IMR-90 (cell line): ENCODE measurements at regions not wholly inside any gene's neighbourhood (a gene's known extent, or its start where the extent isn't known, plus 50 kb on each side); places are given as distances from the start of the nearest gene placed in this dataset.

Experiments
- ATAC-seq: fragments of 200-7000 bp; cut with Tn5 transposase; 2 replicates; pipeline ENCODE4 v1.9.1; 2020; ENCODE audit warnings: low read depth, mild to moderate bottlenecking, moderate library complexity
- BruUV-seq: library from RNA; stranded (reverse); fragments of 400-500 nt; replicated peaks from 2 replicates; lab custom pipeline; 2021; lab: Mats Ljungman, UMichigan
- CTCF ChIA-PET: fragments of 300-600 bp; formaldehyde crosslinking; extraction: SDS; loops from one replicate; lab custom pipeline; 2021; ENCODE audit warnings: antibody characterized with exemption; lab: Yijun Ruan, JAX
- POLR2A ChIA-PET: fragments of 300-600 bp; sonication (Branson Sonifier 250); formaldehyde crosslinking; loops from one replicate; lab custom pipeline; 2022; ENCODE audit warnings: antibody characterized with exemption; ENCODE audit not compliant: unreplicated experiment; lab: Charles Lee
- DNase-seq: peaks from one replicate; pipeline ENCODE4 v3.0.0; 2013
- H2AFZ ChIP-seq: replicated peaks from 2 replicates; pipeline ENCODE3; 2013; ENCODE audit warnings: low read length, mild to moderate bottlenecking; ENCODE audit not compliant: poor library complexity
- H2AK5ac ChIP-seq: 2 replicates; pipeline ENCODE4 v1.6.1; 2013; ENCODE audit warnings: low read depth, low read length, inconsistent platforms
- H2AK9ac ChIP-seq: replicated peaks from 2 replicates; pipeline ENCODE3; 2013; ENCODE audit warnings: mild to moderate bottlenecking, low read depth, low read length, moderate library complexity; ENCODE audit not compliant: poor library complexity
- H2BK120ac ChIP-seq: 2 replicates; pipeline ENCODE4 v1.6.1; 2013; ENCODE audit warnings: low read depth, low read length, inconsistent platforms
- H2BK15ac ChIP-seq: 3 replicates; pipeline ENCODE4 v1.6.1; 2013; ENCODE audit warnings: low read depth, low read length, inconsistent platforms
- H2BK20ac ChIP-seq: 2 replicates; pipeline ENCODE4 v1.6.1; 2013; ENCODE audit warnings: low read depth, mild to moderate bottlenecking, inconsistent platforms, low read length, moderate library complexity
- H2BK5ac ChIP-seq: 2 replicates; pipeline ENCODE4 v1.6.1; 2013; ENCODE audit warnings: mild to moderate bottlenecking, low read depth, low read length, inconsistent platforms; ENCODE audit not compliant: poor library complexity, severe bottlenecking
- H3K14ac ChIP-seq: replicated peaks from 2 replicates; pipeline ENCODE4 v1.6.1; 2013; ENCODE audit warnings: low read depth, low read length, inconsistent platforms
- H3K18ac ChIP-seq: 2 replicates; pipeline ENCODE4 v1.6.1; 2013; ENCODE audit warnings: low read depth, low read length, control low read depth
- H3K23ac ChIP-seq: 2 replicates; pipeline ENCODE4 v1.6.1; 2013; ENCODE audit warnings: low read depth, low read length, inconsistent platforms
- H3K27ac ChIP-seq: 2 replicates; pipeline ENCODE4 v1.5.1; 2013; ENCODE audit warnings: mild to moderate bottlenecking, control low read depth, low read length; ENCODE audit not compliant: insufficient read depth
- H3K27me3 ChIP-seq: 2 replicates; pipeline ENCODE4 v1.6.1; 2013; ENCODE audit warnings: low read length; ENCODE audit not compliant: control insufficient read depth, insufficient read depth
- H3K36me3 ChIP-seq: 2 replicates; pipeline ENCODE4 v1.6.1; 2013; ENCODE audit warnings: low read length, mixed read lengths; ENCODE audit not compliant: control insufficient read depth, insufficient read depth
- H3K4ac ChIP-seq: 2 replicates; pipeline ENCODE4 v1.6.1; 2013; ENCODE audit warnings: low read depth, low read length, inconsistent platforms
- H3K4me1 ChIP-seq: 2 replicates; pipeline ENCODE4 v1.6.1; 2013; ENCODE audit warnings: low read length, mixed read lengths; ENCODE audit not compliant: control insufficient read depth, insufficient read depth
- H3K4me2 ChIP-seq: 2 replicates; pipeline ENCODE4 v1.6.1; 2013; ENCODE audit warnings: low read depth, mild to moderate bottlenecking, control low read depth, low read length, moderate library complexity
- H3K4me3 ChIP-seq: 2 replicates; pipeline ENCODE4 v1.5.1; 2013; ENCODE audit warnings: low read depth, mild to moderate bottlenecking, control low read depth, low read length, moderate library complexity; ENCODE audit not compliant: insufficient read depth
- H3K56ac ChIP-seq: 2 replicates; pipeline ENCODE4 v1.6.1; 2013; ENCODE audit warnings: low read length, inconsistent platforms; ENCODE audit not compliant: insufficient read depth; ENCODE audit errors: extremely low read depth
- H3K79me1 ChIP-seq, 2 experiments: 2 replicates each; pipeline ENCODE4 v1.6.1; 2013; ENCODE audit warnings: low read length in 2 of 2, inconsistent platforms in 1 of 2, low read depth in 1 of 2
- H3K9ac ChIP-seq: 2 replicates; pipeline ENCODE4 v1.6.1; 2013; ENCODE audit warnings: low read depth, low read length, control low read depth
- H3K9me1 ChIP-seq: 2 replicates; pipeline ENCODE4 v1.6.1; 2013; ENCODE audit warnings: low read length, inconsistent platforms; ENCODE audit not compliant: insufficient read depth
- H3K9me3 ChIP-seq: 2 replicates; pipeline ENCODE4 v1.6.1; 2013; ENCODE audit warnings: low read length; ENCODE audit not compliant: control insufficient read depth, insufficient read depth
- H4K20me1 ChIP-seq: 2 replicates; pipeline ENCODE4 v1.6.1; 2013; ENCODE audit warnings: low read length, inconsistent platforms; ENCODE audit not compliant: insufficient read depth
- H4K5ac ChIP-seq: 2 replicates; pipeline ENCODE4 v1.6.1; 2013; ENCODE audit warnings: mild to moderate bottlenecking, low read depth, low read length, control low read depth
- H4K8ac ChIP-seq, 2 experiments: 2 replicates each; pipeline ENCODE4 v1.6.1; 2013; ENCODE audit warnings: low read depth in 2 of 2, low read length in 2 of 2, control low read depth in 1 of 2, inconsistent platforms in 1 of 2
- H4K91ac ChIP-seq: 2 replicates; pipeline ENCODE4 v1.6.1; 2013; ENCODE audit warnings: low read depth, low read length, inconsistent platforms; ENCODE audit not compliant: insufficient read depth
- BHLHE40 ChIP-seq: fragments of 150-350 bp; IDR thresholded peaks from 2 replicates; pipeline ENCODE4 v1.6.1; 2016; ENCODE audit warnings: mild to moderate bottlenecking, low read depth, low read length
- CEBPB ChIP-seq: IDR thresholded peaks from 2 replicates; pipeline ENCODE4 v1.6.1; 2012; ENCODE audit warnings: low read depth, low read length, improper control_type of control experiment
- CHD1 ChIP-seq: IDR thresholded peaks from 2 replicates; pipeline ENCODE4 v1.6.1; 2012; ENCODE audit warnings: low read depth, low read length, improper control_type of control experiment
- ELK1 ChIP-seq: fragments of 150-350 bp; IDR thresholded peaks from 2 replicates; pipeline ENCODE4 v1.6.1; 2016; ENCODE audit warnings: low read depth, mild to moderate bottlenecking, low read length, moderate library complexity, borderline replicate concordance
- FOS ChIP-seq: fragments of 150-350 bp; IDR thresholded peaks from 2 replicates; pipeline ENCODE4 v1.6.1; 2016; ENCODE audit warnings: low read depth, low read length
- MAFK ChIP-seq: IDR thresholded peaks from 2 replicates; pipeline ENCODE4 v1.6.1; 2012; ENCODE audit warnings: low read depth, low read length, improper control_type of control experiment
- MAZ ChIP-seq: IDR thresholded peaks from 2 replicates; pipeline ENCODE4 v1.6.1; 2012; ENCODE audit warnings: low read depth, mild to moderate bottlenecking, low read length, improper control_type of control experiment, moderate library complexity, borderline replicate concordance
- MXI1 ChIP-seq: IDR thresholded peaks from 2 replicates; pipeline ENCODE4 v1.6.1; 2012; ENCODE audit warnings: low read depth, mild to moderate bottlenecking, low read length, moderate library complexity, borderline replicate concordance
- NFE2L2 ChIP-seq: fragments of 150-350 bp; IDR thresholded peaks from 2 replicates; pipeline ENCODE4 v1.6.1; 2016; ENCODE audit warnings: low read depth, mild to moderate bottlenecking, low read length
- POLR2A ChIP-seq: IDR thresholded peaks from 2 replicates; pipeline ENCODE4 v1.6.1; 2012; ENCODE audit warnings: mild to moderate bottlenecking, low read depth, low read length
- RAD21 ChIP-seq: IDR thresholded peaks from 2 replicates; pipeline ENCODE4 v1.6.1; 2012; ENCODE audit warnings: low read length, improper control_type of control experiment
- RCOR1 ChIP-seq: IDR thresholded peaks from 2 replicates; pipeline ENCODE4 v1.6.1; 2012; ENCODE audit warnings: mild to moderate bottlenecking, low read length, improper control_type of control experiment; ENCODE audit not compliant: insufficient replicate concordance
- RFX5 ChIP-seq: IDR thresholded peaks from 2 replicates; pipeline ENCODE4 v1.8.0; 2012; ENCODE audit warnings: low read depth, mild to moderate bottlenecking, low read length, moderate library complexity
- SMC3 ChIP-seq: fragments of 150-350 bp; IDR thresholded peaks from 2 replicates; pipeline ENCODE4 v1.6.1; 2016; ENCODE audit warnings: low read depth, mild to moderate bottlenecking, antibody characterized with exemption, low read length, moderate library complexity
- WGBS, 2 experiments: methylation state at CpG; one replicate each; pipeline versions ENCODE4 v1.1.5 to v1.1.7; 2013; ENCODE audit warnings: missing lambda C conversion rate in 2 of 2; ENCODE audit not compliant: insufficient read length in 1 of 2; ENCODE audit errors: extremely low coverage in 2 of 2; 5-methylcytosine and 5-hydroxymethylcytosine counted together
- dilution Hi-C: fragments of 300-500 bp; cut with HindIII; formaldehyde crosslinking; loops from one replicate; pipeline ENCODE4 v1.14.3; 2018; ENCODE audit warnings: low sequenced_read_pairs; ENCODE audit not compliant: unreplicated experiment
- in situ Hi-C: fragments of 300-500 bp; cut with MboI; formaldehyde crosslinking; loops from 3 replicates; pipeline ENCODE4 v1.14.3; 2019; ENCODE audit warnings: low sequenced_read_pairs, inconsistent platforms, mixed read lengths
- intact Hi-C: fragments of 100-400 bp; cut with micrococcal nuclease; formaldehyde crosslinking; loops from 2 replicates; pipeline ENCODE4 v1.10.0; 2022
- TF ChIP-seq, protein P1 (sequence below): fragments of 150-350 bp; IDR thresholded peaks from 2 replicates; pipeline ENCODE4 v1.6.1; 2017; ENCODE audit warnings: mild to moderate bottlenecking, antibody characterized with exemption, low read length, low read depth
- TF ChIP-seq, protein P2 (sequence below): conservative IDR thresholded peaks from 2 replicates; pipeline ENCODE4 v1.5.1; 2012; ENCODE audit warnings: mild to moderate bottlenecking, low read depth, low read length, improper control_type of control experiment

GRCh38 chr2:167572883-167573619 lies 674.3 kb downstream of the STK39 start:
- Histone ChIP-seq H3K4me2 (no peak overlapping the region), H2AFZ (no peak overlapping the region), H2BK5ac (no peak overlapping the region), H3K9me3 (no peaks in the 10 kb centered on the region), H4K5ac (no peak overlapping the region), H2AK5ac (no peak overlapping the region), H3K23ac (no peak overlapping the region), H4K8ac (no peak overlapping the region), H3K4ac (no peak overlapping the region), H3K4me3 (no peak overlapping the region), H2BK20ac (no peak overlapping the region), H3K14ac (no peak overlapping the region), H3K27me3 (no peaks in the 10 kb centered on the region), H4K20me1 (no peaks in the 10 kb centered on the region), H3K9me1 (no peaks in the 10 kb centered on the region), H3K56ac (no peak overlapping the region), H3K18ac (no peak overlapping the region), H2BK120ac (no peak overlapping the region), H3K9ac (no peak overlapping the region), H3K27ac (no peak overlapping the region), H2AK9ac (no peak overlapping the region), H3K4me1 (no peaks in the 10 kb centered on the region), H3K36me3 (no peaks in the 10 kb centered on the region), H3K79me1 (no peaks in the 10 kb centered on the region), H4K91ac (no peak overlapping the region), H2BK15ac (no peak overlapping the region)
- BruUV-seq, result no TSS peak
- DNase-seq (no peak), ATAC-seq (no peak)
- dilution Hi-C loops, result no loop called here
- in situ Hi-C loops, result no loop called here
- no CpG with 5 or more reads among the region's 1 CpG for WGBS, 2 experiments
- intact Hi-C loops, result no loop called here
- POLR2A ChIA-PET, result no interaction called here
- TF ChIP-seq MAZ, result no peak
- no peak for TF ChIP-seq NFE2L2
- TF ChIP-seq BHLHE40, result no peak
- TF ChIP-seq MXI1, result no peak
- TF ChIP-seq, protein P1, sequence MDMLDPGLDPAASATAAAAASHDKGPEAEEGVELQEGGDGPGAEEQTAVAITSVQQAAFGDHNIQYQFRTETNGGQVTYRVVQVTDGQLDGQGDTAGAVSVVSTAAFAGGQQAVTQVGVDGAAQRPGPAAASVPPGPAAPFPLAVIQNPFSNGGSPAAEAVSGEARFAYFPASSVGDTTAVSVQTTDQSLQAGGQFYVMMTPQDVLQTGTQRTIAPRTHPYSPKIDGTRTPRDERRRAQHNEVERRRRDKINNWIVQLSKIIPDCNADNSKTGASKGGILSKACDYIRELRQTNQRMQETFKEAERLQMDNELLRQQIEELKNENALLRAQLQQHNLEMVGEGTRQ, result no peak
- no peak for TF ChIP-seq MAFK
- TF ChIP-seq, protein P2, sequence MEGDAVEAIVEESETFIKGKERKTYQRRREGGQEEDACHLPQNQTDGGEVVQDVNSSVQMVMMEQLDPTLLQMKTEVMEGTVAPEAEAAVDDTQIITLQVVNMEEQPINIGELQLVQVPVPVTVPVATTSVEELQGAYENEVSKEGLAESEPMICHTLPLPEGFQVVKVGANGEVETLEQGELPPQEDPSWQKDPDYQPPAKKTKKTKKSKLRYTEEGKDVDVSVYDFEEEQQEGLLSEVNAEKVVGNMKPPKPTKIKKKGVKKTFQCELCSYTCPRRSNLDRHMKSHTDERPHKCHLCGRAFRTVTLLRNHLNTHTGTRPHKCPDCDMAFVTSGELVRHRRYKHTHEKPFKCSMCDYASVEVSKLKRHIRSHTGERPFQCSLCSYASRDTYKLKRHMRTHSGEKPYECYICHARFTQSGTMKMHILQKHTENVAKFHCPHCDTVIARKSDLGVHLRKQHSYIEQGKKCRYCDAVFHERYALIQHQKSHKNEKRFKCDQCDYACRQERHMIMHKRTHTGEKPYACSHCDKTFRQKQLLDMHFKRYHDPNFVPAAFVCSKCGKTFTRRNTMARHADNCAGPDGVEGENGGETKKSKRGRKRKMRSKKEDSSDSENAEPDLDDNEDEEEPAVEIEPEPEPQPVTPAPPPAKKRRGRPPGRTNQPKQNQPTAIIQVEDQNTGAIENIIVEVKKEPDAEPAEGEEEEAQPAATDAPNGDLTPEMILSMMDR, result no peak
- no peak for TF ChIP-seq FOS
- TF ChIP-seq CEBPB, result no peak
- no peak for TF ChIP-seq POLR2A
- no peak for TF ChIP-seq RFX5
- no peak for TF ChIP-seq CHD1
- no peak for TF ChIP-seq RAD21
- no peak for TF ChIP-seq SMC3
- no peak for TF ChIP-seq RCOR1
- no peak for TF ChIP-seq ELK1
- CTCF ChIA-PET, result interaction anchor here (1.4 kb wide), 1 partner anchor 23 kb away, joined by 4 read pairs; no protein-coding TSS in a partner anchor
